ENCODE measurements at regions not wholly inside any gene's neighbourhood (a gene's known extent, or its start where the extent isn't known, plus 50 kb on each side); places are given as distances from the start of the nearest gene placed in this dataset.

- intact Hi-C loops (cut with DNase I): no loop called here
- no peak for TF ChIP-seq CTCF (IDR thresholded peaks at IDR 0.05)
- no peak for DNase-seq
- Histone ChIP-seq H3K4me3 (no peak overlapping the region), H3K36me3 (no peaks in the 10 kb centered on the region), H3K27me3 (no peaks in the 10 kb centered on the region), H3K9me3 (no peaks in the 10 kb centered on the region), H3K4me1 (no peaks in the 10 kb centered on the region), H3K27ac (no peak overlapping the region), H3K9ac (ENCODE audit: low read depth in 2 of 2, low read length in 2 of 2) (no peak overlapping the region)
Measured at GRCh38 chr13:99878921-99879610, 92.5 kb downstream of the ZIC5 start.

- Histone ChIP-seq H3K4me3 (no peak overlapping the region), H3K27ac (no peak overlapping the region), H3K4me1 (no peaks in the 10 kb centered on the region), H3K9me3 (no peaks in the 10 kb centered on the region), H3K9ac (ENCODE audit: low read depth in 2 of 2, low read length in 2 of 2) (no peak overlapping the region), H3K27me3 (no peaks in the 10 kb centered on the region), H3K36me3 (no peaks in the 10 kb centered on the region)
- no peak for TF ChIP-seq CTCF (IDR thresholded peaks at IDR 0.05)
- DNase-seq: no peak
- intact Hi-C loops (cut with DNase I): no loop called here
Measured at GRCh38 chr13:99876651-99877050, 94.9 kb downstream of the ZIC5 start.

- Histone ChIP-seq H3K9me3 (no peaks in the 10 kb centered on the region), H3K27ac (no peak overlapping the region), H3K36me3 (no peaks in the 10 kb centered on the region), H3K27me3 (no peaks in the 10 kb centered on the region), H3K4me3 (no peak overlapping the region), H3K4me1 (no peaks in the 10 kb centered on the region), H3K9ac (ENCODE audit: low read depth in 2 of 2, low read length in 2 of 2) (no peak overlapping the region)
- DNase-seq: no peak
- TF ChIP-seq CTCF (IDR thresholded peaks at IDR 0.05): no peak
- intact Hi-C loops (cut with DNase I): no loop called here
Measured at GRCh38 chr13:99875391-99875790, 96.2 kb downstream of the ZIC5 start.

GRCh38 chr13:99873832-99874430 lies 97.6 kb downstream of the ZIC5 start:
- Histone ChIP-seq H3K36me3 (no peaks in the 10 kb centered on the region), H3K27ac (no peak overlapping the region), H3K27me3 (no peaks in the 10 kb centered on the region), H3K4me1 (no peaks in the 10 kb centered on the region), H3K4me3 (no peak overlapping the region), H3K9ac (ENCODE audit: low read depth in 2 of 2, low read length in 2 of 2) (no peak overlapping the region), H3K9me3 (no peaks in the 10 kb centered on the region)
- no peak for DNase-seq
- no peak for TF ChIP-seq CTCF (IDR thresholded peaks at IDR 0.05)
- intact Hi-C loops (cut with DNase I): no loop called here

GRCh38 chr13:99873141-99873540 lies 98.4 kb downstream of the ZIC5 start:
- intact Hi-C loops (cut with DNase I): no loop called here
- no peaks in the 10 kb centered on the region for H3K9me3 ChIP-seq

More at GRCh38 chr13:99873141-99873540, 98.4 kb downstream of the ZIC5 start:
- no peak for TF ChIP-seq CTCF (IDR thresholded peaks at IDR 0.05)
- H3K9ac ChIP-seq (ENCODE audit: low read depth in 2 of 2, low read length in 2 of 2): no peak overlapping the region
- no peaks in the 10 kb centered on the region for H3K4me1 ChIP-seq
- H3K4me3 ChIP-seq: no peak overlapping the region
- H3K27ac ChIP-seq: no peak overlapping the region
- H3K36me3 ChIP-seq: no peaks in the 10 kb centered on the region
- no peaks in the 10 kb centered on the region for H3K27me3 ChIP-seq
- DNase-seq: no peak
